ENCODE measurements at regions not wholly inside any gene's neighbourhood (a gene's known extent, or its start where the extent isn't known, plus 50 kb on each side); places are given as distances from the start of the nearest gene placed in this dataset.
"Not testable (repeated sequence)": the region's sequence is repeated elsewhere in the genome, so short reads cannot be mapped to it uniquely, and the experiment has no call there.

GRCh38 chrX:131874300-131874699, 148.8 kb upstream of the STK26 start:
- no peak for DNase-seq (ENCODE audit: low read depth, low spot score)
- H3K4me2 ChIP-seq (ENCODE audit: insufficient read depth, low read length) = no peak overlapping the region
- TF ChIP-seq FOS (IDR thresholded peaks at IDR 0.05; ENCODE audit: borderline replicate concordance, insufficient read depth, low read length) (no peak), EZH2 (IDR thresholded peaks at IDR 0.05; ENCODE audit: borderline replicate concordance, low read depth, low read length, severe bottlenecking) (no peak), MYC (IDR thresholded peaks at IDR 0.05; ENCODE audit: low read depth, low read length) (no peak), CTCF (IDR thresholded peaks at IDR 0.05; ENCODE audit: extremely low read depth in 1 of 2, insufficient read depth in 1 of 2, low read depth in 1 of 2, low read length in 2 of 2) (no peak), POLR2A (IDR thresholded peaks at IDR 0.05; ENCODE audit: low read depth, low read length) (no peak), GATA2 (IDR thresholded peaks at IDR 0.05; ENCODE audit: insufficient read depth, insufficient read length, low read depth, low read length) (no peak)
- ChIA-PET CTCF (no interaction called here), POLR2A (no interaction called here)
- no peak overlapping the region for H3K9ac ChIP-seq (replicated peaks; ENCODE audit: extremely low read depth, insufficient read depth, low read length)
- dilution Hi-C loops (cut with MboI; ENCODE audit: extremely low pct_ligation_motif_present, low sequenced_read_pairs) (no loop called here), intact Hi-C loops (cut with micrococcal nuclease) (no loop called here)
- no peak overlapping the region for H3K4me3 ChIP-seq (replicated peaks in 1 of 3; ENCODE audit: insufficient read depth in 1 of 3, low read depth in 1 of 3, low read length in 3 of 3)
- H4K20me1 ChIP-seq (replicated peaks; ENCODE audit: control insufficient read depth, extremely low read depth, insufficient read depth, low read length) = no peaks in the 10 kb centered on the region
- FAIRE-seq = no peak
- H3K27ac ChIP-seq (ENCODE audit: insufficient read depth, low read depth, low read length) = no peak overlapping the region
- H3K36me3 ChIP-seq (ENCODE audit: control insufficient read depth in 2 of 2, extremely low read depth in 1 of 2, insufficient read depth in 2 of 2, low read length in 2 of 2) = no peaks in the 10 kb centered on the region
- no peaks in the 10 kb centered on the region for H3K9me1 ChIP-seq (replicated peaks; ENCODE audit: control insufficient read depth, extremely low read depth, insufficient read depth, low read length)
- H2AFZ ChIP-seq (ENCODE audit: low read depth, low read length) = no peak overlapping the region
- H3K4me1 ChIP-seq (ENCODE audit: control insufficient read depth, extremely low read depth, insufficient read depth, low read length) = no peaks in the 10 kb centered on the region
- BruUV-seq (replicated peaks) = no TSS peak
- H3K27me3 ChIP-seq (ENCODE audit: control insufficient read depth in 2 of 2, insufficient read depth in 2 of 2, low read length in 2 of 2) = no peaks in the 10 kb centered on the region
- no peaks in the 10 kb centered on the region for H3K9me3 ChIP-seq (replicated peaks; ENCODE audit: control insufficient read depth, insufficient read depth, low read length)
- H3K79me2 ChIP-seq (ENCODE audit: control insufficient read depth, insufficient read depth, low read length) = no peaks in the 10 kb centered on the region

- H3K9ac ChIP-seq (replicated peaks; ENCODE audit: extremely low read depth, insufficient read depth, low read length); H3K4me1 ChIP-seq (ENCODE audit: control insufficient read depth, extremely low read depth, insufficient read depth, low read length); dilution Hi-C loops (cut with MboI; ENCODE audit: extremely low pct_ligation_motif_present, low sequenced_read_pairs); DNase-seq (ENCODE audit: low read depth, low spot score); H3K27me3 ChIP-seq (ENCODE audit: control insufficient read depth in 2 of 2, insufficient read depth in 2 of 2, low read length in 2 of 2); POLR2A ChIA-PET; H3K4me3 ChIP-seq (replicated peaks in 1 of 3; ENCODE audit: insufficient read depth in 1 of 3, low read depth in 1 of 3, low read length in 3 of 3); intact Hi-C loops (cut with micrococcal nuclease); H3K4me2 ChIP-seq (ENCODE audit: insufficient read depth, low read length); H3K9me1 ChIP-seq (replicated peaks; ENCODE audit: control insufficient read depth, extremely low read depth, insufficient read depth, low read length); H2AFZ ChIP-seq (ENCODE audit: low read depth, low read length); H3K79me2 ChIP-seq (ENCODE audit: control insufficient read depth, insufficient read depth, low read length); H4K20me1 ChIP-seq (replicated peaks; ENCODE audit: control insufficient read depth, extremely low read depth, insufficient read depth, low read length); H3K27ac ChIP-seq (ENCODE audit: insufficient read depth, low read depth, low read length); BruUV-seq (replicated peaks); FAIRE-seq; CTCF ChIA-PET; H3K36me3 ChIP-seq (ENCODE audit: control insufficient read depth in 2 of 2, extremely low read depth in 1 of 2, insufficient read depth in 2 of 2, low read length in 2 of 2); H3K9me3 ChIP-seq (replicated peaks; ENCODE audit: control insufficient read depth, insufficient read depth, low read length): not testable (repeated sequence)
Observed at GRCh38 chrX:131875827-131876226, 147.3 kb upstream of the STK26 start.

Measured in endothelial cell of umbilical vein (primary cell).